ENCODE measurements at regions not wholly inside any gene's neighbourhood (a gene's known extent, or its start where the extent isn't known, plus 50 kb on each side); places are given as distances from the start of the nearest gene placed in this dataset.

DNA sequence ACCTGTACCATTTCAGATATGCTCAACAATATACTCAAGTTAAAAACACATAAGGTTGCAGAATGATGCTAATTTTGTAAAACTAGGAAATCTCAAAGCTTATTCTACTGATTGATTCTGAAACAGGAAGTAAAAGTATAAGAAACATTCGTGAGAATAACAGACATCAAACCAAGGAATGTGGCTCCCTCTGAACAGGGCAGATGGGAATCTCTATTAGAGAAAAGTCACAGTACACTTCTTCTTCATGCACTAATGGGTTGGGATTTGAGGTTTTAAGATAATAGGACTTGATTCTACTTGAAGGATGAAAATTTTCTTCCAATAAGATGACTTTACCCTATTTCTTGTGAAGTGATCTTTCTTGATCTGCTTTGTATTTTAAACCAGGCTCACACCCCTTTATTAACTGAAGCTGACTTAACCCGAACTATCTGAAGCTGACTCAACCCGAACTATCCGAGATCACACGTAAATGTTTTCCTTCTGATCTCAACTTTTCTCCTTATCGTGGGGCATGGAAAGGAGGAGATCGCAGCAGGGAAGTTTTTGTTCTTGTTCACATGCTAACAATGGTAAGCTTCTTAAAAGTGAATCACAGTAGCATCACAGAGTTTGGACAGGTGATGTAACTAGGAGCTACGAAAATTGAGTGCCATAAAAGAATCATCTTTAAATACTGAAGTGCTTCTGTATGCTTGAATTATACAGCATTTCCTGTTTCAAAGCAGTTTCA, 363.1 kb upstream of the ZFP42 start:
- Histone ChIP-seq H3K27ac (no peak overlapping the region), H3K36me3 (no peaks in the 10 kb centered on the region), H3K4me1 (no peaks in the 10 kb centered on the region), H3K4me3 (no peak overlapping the region), H3K9me3 (no peaks in the 10 kb centered on the region), H3K27me3 (no peaks in the 10 kb centered on the region)
- in situ Hi-C loops (cut with MboI; ENCODE audit: low pct_ligation_motif_present in 1 of 4, low pct_unique_long_range_greater_than_20kb in 1 of 4, low sequenced_read_pairs in 3 of 4) (no loop called here), intact Hi-C loops (cut with DNase I; ENCODE audit: low total_unique reads) (no loop called here)
- no peak for TF ChIP-seq POLR2A (IDR thresholded peaks at IDR 0.05)
- no peak for TF ChIP-seq EP300 (IDR thresholded peaks at IDR 0.05; ENCODE audit: low read depth)
- no peak for TF ChIP-seq POLR2AphosphoS5 (IDR thresholded peaks at IDR 0.05)
- 69 to 78% methylated on average over 8 of the region's 8 CpGs for WGBS, 2 donors (ENCODE audit: low coverage in 1 of 2)
- DNase-seq: no peak

DNA sequence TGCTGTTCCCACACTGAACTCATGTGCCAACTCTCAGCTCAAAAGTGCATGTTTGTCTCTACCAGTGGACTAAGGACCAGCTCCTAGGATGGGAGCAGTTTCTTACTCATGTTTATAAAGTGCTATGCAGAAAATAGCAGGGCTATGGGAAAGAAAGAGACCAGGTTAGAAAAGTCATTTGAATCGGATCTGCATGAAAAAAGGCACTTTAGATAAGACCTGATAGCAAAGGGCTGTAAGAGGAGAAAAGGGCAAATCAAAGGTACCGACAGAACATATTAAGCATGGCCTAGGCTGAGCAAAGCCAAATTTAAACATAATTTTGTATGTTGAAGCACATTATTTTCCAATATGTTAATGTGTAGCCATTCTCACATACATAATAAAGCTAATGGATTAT, 362.3 kb upstream of the ZFP42 start:
- TF ChIP-seq POLR2AphosphoS5 (IDR thresholded peaks at IDR 0.05) (no peak), POLR2A (IDR thresholded peaks at IDR 0.05) (no peak), EP300 (IDR thresholded peaks at IDR 0.05; ENCODE audit: low read depth) (no peak)
- TF ChIP-seq, protein P1, sequence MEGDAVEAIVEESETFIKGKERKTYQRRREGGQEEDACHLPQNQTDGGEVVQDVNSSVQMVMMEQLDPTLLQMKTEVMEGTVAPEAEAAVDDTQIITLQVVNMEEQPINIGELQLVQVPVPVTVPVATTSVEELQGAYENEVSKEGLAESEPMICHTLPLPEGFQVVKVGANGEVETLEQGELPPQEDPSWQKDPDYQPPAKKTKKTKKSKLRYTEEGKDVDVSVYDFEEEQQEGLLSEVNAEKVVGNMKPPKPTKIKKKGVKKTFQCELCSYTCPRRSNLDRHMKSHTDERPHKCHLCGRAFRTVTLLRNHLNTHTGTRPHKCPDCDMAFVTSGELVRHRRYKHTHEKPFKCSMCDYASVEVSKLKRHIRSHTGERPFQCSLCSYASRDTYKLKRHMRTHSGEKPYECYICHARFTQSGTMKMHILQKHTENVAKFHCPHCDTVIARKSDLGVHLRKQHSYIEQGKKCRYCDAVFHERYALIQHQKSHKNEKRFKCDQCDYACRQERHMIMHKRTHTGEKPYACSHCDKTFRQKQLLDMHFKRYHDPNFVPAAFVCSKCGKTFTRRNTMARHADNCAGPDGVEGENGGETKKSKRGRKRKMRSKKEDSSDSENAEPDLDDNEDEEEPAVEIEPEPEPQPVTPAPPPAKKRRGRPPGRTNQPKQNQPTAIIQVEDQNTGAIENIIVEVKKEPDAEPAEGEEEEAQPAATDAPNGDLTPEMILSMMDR (IDR thresholded peaks at IDR 0.05): no peak
- intact Hi-C loops (cut with DNase I; ENCODE audit: low total_unique reads) (no loop called here), in situ Hi-C loops (cut with MboI; ENCODE audit: low pct_ligation_motif_present in 1 of 4, low pct_unique_long_range_greater_than_20kb in 1 of 4, low sequenced_read_pairs in 3 of 4) (no loop called here)
- 56 to 72% methylated on average over 2 of the region's 2 CpGs for WGBS, 2 donors (ENCODE audit: low coverage in 1 of 2)
- Histone ChIP-seq H3K4me1 (no peaks in the 10 kb centered on the region), H3K27me3 (no peaks in the 10 kb centered on the region), H3K27ac (no peak overlapping the region), H3K4me3 (no peak overlapping the region), H3K36me3 (no peaks in the 10 kb centered on the region), H3K9me3 (no peaks in the 10 kb centered on the region)
- no peak for DNase-seq

DNA sequence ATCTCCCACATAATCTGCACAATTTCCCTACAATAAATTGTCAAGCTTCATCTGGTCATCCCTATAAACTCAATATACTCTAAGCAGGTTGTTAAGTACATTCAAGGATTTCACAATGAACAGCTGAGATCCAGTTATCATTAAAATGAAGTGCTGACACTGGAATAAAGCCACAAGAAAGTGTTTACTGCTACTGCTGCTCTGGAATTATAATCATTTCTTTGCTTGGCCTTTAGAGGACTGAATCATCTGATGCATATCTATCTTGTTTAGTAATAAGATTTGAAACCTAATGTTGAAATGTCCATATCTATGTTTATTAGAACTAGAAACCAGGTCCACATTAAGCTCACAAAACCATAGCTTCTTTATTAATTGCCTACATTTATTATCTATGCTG, 338.6 kb upstream of the ZFP42 start:
- no peaks in the 10 kb centered on the region for H3K36me3 ChIP-seq
- no peak overlapping the region for H3K4me3 ChIP-seq
- H3K4me1 ChIP-seq: no peaks in the 10 kb centered on the region
- intact Hi-C loops (cut with DNase I; ENCODE audit: low total_unique reads) (no loop called here), in situ Hi-C loops (cut with MboI; ENCODE audit: low pct_ligation_motif_present in 1 of 4, low pct_unique_long_range_greater_than_20kb in 1 of 4, low sequenced_read_pairs in 3 of 4) (no loop called here)
- H3K27ac ChIP-seq: no peak overlapping the region
- TF ChIP-seq, protein P1 (IDR thresholded peaks at IDR 0.05): no peak
- TF ChIP-seq POLR2AphosphoS5 (IDR thresholded peaks at IDR 0.05): no peak
- no peak for TF ChIP-seq EP300 (IDR thresholded peaks at IDR 0.05; ENCODE audit: low read depth)
- no peak for TF ChIP-seq POLR2A (IDR thresholded peaks at IDR 0.05)
- no peak for DNase-seq
- no peaks in the 10 kb centered on the region for H3K27me3 ChIP-seq
- no peaks in the 10 kb centered on the region for H3K9me3 ChIP-seq

DNA sequence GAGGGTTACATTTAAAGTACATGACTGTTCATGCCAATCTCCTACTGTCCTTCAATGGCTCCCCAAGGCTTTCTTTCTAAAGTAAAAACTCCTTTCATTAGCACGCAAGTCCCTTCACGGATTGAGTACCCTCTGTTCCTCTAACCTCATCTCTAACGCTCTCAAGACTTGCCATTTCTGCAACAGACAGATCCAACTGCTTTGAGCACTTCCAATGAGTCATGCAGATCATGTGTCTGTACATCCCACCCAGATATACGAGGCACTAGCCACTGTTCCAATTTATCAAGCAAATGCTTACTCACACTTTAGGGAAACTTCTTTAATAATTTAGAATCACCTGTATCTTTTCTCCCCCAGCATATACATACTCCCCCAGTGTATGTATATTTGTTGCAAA, 332.5 kb upstream of the ZFP42 start:
- DNase-seq: no peak

More for the DNA sequence above, 332.5 kb upstream of the ZFP42 start:
- in situ Hi-C loops (cut with MboI; ENCODE audit: low pct_ligation_motif_present in 1 of 4, low pct_unique_long_range_greater_than_20kb in 1 of 4, low sequenced_read_pairs in 3 of 4): no loop called here
- Histone ChIP-seq H3K36me3 (no peaks in the 10 kb centered on the region), H3K27me3 (no peaks in the 10 kb centered on the region), H3K4me1 (no peaks in the 10 kb centered on the region), H3K4me3 (no peak overlapping the region), H3K9me3 (no peaks in the 10 kb centered on the region), H3K27ac (no peak overlapping the region)
- 76 to 85% methylated on average over 4 of the region's 4 CpGs for WGBS, 2 donors (ENCODE audit: low coverage in 1 of 2)
- no peak for TF ChIP-seq POLR2AphosphoS5 (IDR thresholded peaks at IDR 0.05)
- TF ChIP-seq, protein P1 (IDR thresholded peaks at IDR 0.05): no peak
- no peak for TF ChIP-seq EP300 (IDR thresholded peaks at IDR 0.05; ENCODE audit: low read depth)
- no peak for TF ChIP-seq POLR2A (IDR thresholded peaks at IDR 0.05)
- intact Hi-C loops (cut with DNase I; ENCODE audit: low total_unique reads): no loop called here

Measured in transverse colon (tissue), 4 donors.